ENCODE measurements at regions not wholly inside any gene's neighbourhood (a gene's known extent, or its start where the extent isn't known, plus 50 kb on each side); places are given as distances from the start of the nearest gene placed in this dataset.

- Histone ChIP-seq H3K79me2 (ENCODE audit: low read length) (no peaks in the 10 kb centered on the region), H4K20me1 (ENCODE audit: insufficient read depth, low read length) (no peaks in the 10 kb centered on the region), H3K4me2 (ENCODE audit: low read length) (peak overlapping the region; percentile 66), H3K36me3 (replicated peaks; ENCODE audit: low read depth, low read length) (no peaks in the 10 kb centered on the region), H3K4me3 (ENCODE audit: low read length) (peak overlapping the region; percentile 34), H2AFZ (ENCODE audit: low read depth, low read length) (peak overlapping the region; percentile 77), H3K4me1 (ENCODE audit: low read length) (peaks cover 7% of the 10 kb centered on the region), H3K27ac (ENCODE audit: low read length) (no peak overlapping the region), H3K27me3 (ENCODE audit: low read depth, low read length) (no peaks in the 10 kb centered on the region), H3K9ac (ENCODE audit: low read length) (no peak overlapping the region), H3K9me3 (ENCODE audit: insufficient read depth, low read length) (no peaks in the 10 kb centered on the region)
- peak; percentile 94 for TF ChIP-seq CTCF (IDR thresholded peaks at IDR 0.05; ENCODE audit: low read depth, low read length)
- TF ChIP-seq EZH2phosphoT487 (IDR thresholded peaks at IDR 0.05; ENCODE audit: low read depth): no peak
Observed at GRCh38 chr12:91355150-91356006, 172.8 kb upstream of the DCN start.

- H3K9me3 ChIP-seq (ENCODE audit: insufficient read depth, low read length): no peaks in the 10 kb centered on the region
- H3K4me2 ChIP-seq (ENCODE audit: low read length): no peak overlapping the region
- H2AFZ ChIP-seq (ENCODE audit: low read depth, low read length): no peak overlapping the region
- no peak overlapping the region for H3K4me3 ChIP-seq (ENCODE audit: low read length)
- no peaks in the 10 kb centered on the region for H3K27me3 ChIP-seq (ENCODE audit: low read depth, low read length)
- no peaks in the 10 kb centered on the region for H3K79me2 ChIP-seq (ENCODE audit: low read length)
- H3K27ac ChIP-seq (ENCODE audit: low read length): no peak overlapping the region
- H3K4me1 ChIP-seq (ENCODE audit: low read length): peaks cover 4% of the 10 kb centered on the region; the same call in 1 of the 2 replicates
- no peaks in the 10 kb centered on the region for H4K20me1 ChIP-seq (ENCODE audit: insufficient read depth, low read length)
- no peaks in the 10 kb centered on the region for H3K36me3 ChIP-seq (replicated peaks; ENCODE audit: low read depth, low read length)
- no peak overlapping the region for H3K9ac ChIP-seq (ENCODE audit: low read length)
- TF ChIP-seq EZH2phosphoT487 (IDR thresholded peaks at IDR 0.05; ENCODE audit: low read depth) (no peak), CTCF (IDR thresholded peaks at IDR 0.05; ENCODE audit: low read depth, low read length) (no peak)
Observed at GRCh38 chr12:91353266-91353665, 170.6 kb upstream of the DCN start.

- H3K79me2 ChIP-seq (ENCODE audit: low read length): no peaks in the 10 kb centered on the region
- no peak overlapping the region for H3K4me3 ChIP-seq (ENCODE audit: low read length)
- no peaks in the 10 kb centered on the region for H3K36me3 ChIP-seq (replicated peaks; ENCODE audit: low read depth, low read length)
- no peak overlapping the region for H3K9ac ChIP-seq (ENCODE audit: low read length)
- H2AFZ ChIP-seq (ENCODE audit: low read depth, low read length): no peak overlapping the region
- no peaks in the 10 kb centered on the region for H3K27me3 ChIP-seq (ENCODE audit: low read depth, low read length)
- no peak overlapping the region for H3K4me2 ChIP-seq (ENCODE audit: low read length)
- no peaks in the 10 kb centered on the region for H4K20me1 ChIP-seq (ENCODE audit: insufficient read depth, low read length)
- TF ChIP-seq EZH2phosphoT487 (IDR thresholded peaks at IDR 0.05; ENCODE audit: low read depth) (no peak), CTCF (IDR thresholded peaks at IDR 0.05; ENCODE audit: low read depth, low read length) (no peak)
- no peak overlapping the region for H3K27ac ChIP-seq (ENCODE audit: low read length)
- no peaks in the 10 kb centered on the region for H3K4me1 ChIP-seq (ENCODE audit: low read length)
- no peaks in the 10 kb centered on the region for H3K9me3 ChIP-seq (ENCODE audit: insufficient read depth, low read length)
Observed at GRCh38 chr12:91349476-91349875, 166.9 kb upstream of the DCN start.

GRCh38 chr12:91347481-91348214 is 165.0 kb upstream of the DCN start:
- TF ChIP-seq EZH2phosphoT487 (IDR thresholded peaks at IDR 0.05; ENCODE audit: low read depth) (no peak), CTCF (IDR thresholded peaks at IDR 0.05; ENCODE audit: low read depth, low read length) (no peak)
- no peaks in the 10 kb centered on the region for H3K79me2 ChIP-seq (ENCODE audit: low read length)
- H3K4me3 ChIP-seq (ENCODE audit: low read length): no peak overlapping the region
- H3K4me1 ChIP-seq (ENCODE audit: low read length): no peaks in the 10 kb centered on the region
- no peak overlapping the region for H3K9ac ChIP-seq (ENCODE audit: low read length)
- no peaks in the 10 kb centered on the region for H3K27me3 ChIP-seq (ENCODE audit: low read depth, low read length)
- no peaks in the 10 kb centered on the region for H3K9me3 ChIP-seq (ENCODE audit: insufficient read depth, low read length)
- no peak overlapping the region for H3K27ac ChIP-seq (ENCODE audit: low read length)
- H3K36me3 ChIP-seq (replicated peaks; ENCODE audit: low read depth, low read length): no peaks in the 10 kb centered on the region
- H3K4me2 ChIP-seq (ENCODE audit: low read length): no peak overlapping the region
- no peak overlapping the region for H2AFZ ChIP-seq (ENCODE audit: low read depth, low read length)
- no peaks in the 10 kb centered on the region for H4K20me1 ChIP-seq (ENCODE audit: insufficient read depth, low read length)

Data from OCI-LY3 (cell line).